ENCODE measurements at regions not wholly inside any gene's neighbourhood (a gene's known extent, or its start where the extent isn't known, plus 50 kb on each side); places are given as distances from the start of the nearest gene placed in this dataset.

GRCh38 chr18:41004324-41004723, 950.7 kb upstream of the PIK3C3 start:
- Histone ChIP-seq H3K4me1 (ENCODE audit: control insufficient read depth in 2 of 2, insufficient read depth in 2 of 2, low read length in 2 of 2) (no peaks in the 10 kb centered on the region), H3K9me3 (ENCODE audit: control insufficient read depth in 2 of 2, insufficient read depth in 1 of 2, low read length in 1 of 2) (no peaks in the 10 kb centered on the region), H3K36me3 (ENCODE audit: control insufficient read depth in 2 of 2, insufficient read depth in 2 of 2, low read length in 1 of 2) (no peaks in the 10 kb centered on the region), H3K4me3 (ENCODE audit: low read length in 2 of 2) (no peak overlapping the region), H3K27ac (ENCODE audit: low read depth in 1 of 2, low read length in 1 of 2) (no peak overlapping the region), H3K27me3 (ENCODE audit: control insufficient read depth in 2 of 2, insufficient read depth in 1 of 2, low read length in 1 of 2) (no peaks in the 10 kb centered on the region)
- DNase-seq (ENCODE audit: low read depth in 6 of 9, low spot score in 9 of 9), result no peak
- WGBS, result 84% methylated on average over 3 of the region's 3 CpGs

DNA sequence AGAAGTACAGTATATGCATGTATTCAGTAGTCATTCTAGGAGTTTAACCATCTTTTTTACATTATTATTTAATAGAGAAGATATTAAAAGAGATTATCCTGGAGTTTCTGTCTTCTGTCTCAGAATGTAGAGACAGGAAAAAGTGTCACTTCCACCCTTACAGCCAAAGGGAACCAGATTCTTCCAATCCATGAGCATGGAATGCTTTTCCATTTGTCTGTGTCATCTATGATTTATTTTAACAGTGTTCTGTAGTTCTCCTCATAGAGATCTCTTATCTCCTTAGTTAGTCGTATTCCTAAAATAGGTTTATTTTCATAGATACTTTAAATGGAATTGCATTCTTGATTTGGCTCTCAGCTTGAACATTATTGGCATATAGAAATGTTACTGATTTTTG, 959.5 kb upstream of the PIK3C3 start:
- Histone ChIP-seq H3K4me3 (ENCODE audit: low read length in 2 of 2) (no peak overlapping the region), H3K27ac (ENCODE audit: low read depth in 1 of 2, low read length in 1 of 2) (no peak overlapping the region), H3K36me3 (ENCODE audit: control insufficient read depth in 2 of 2, insufficient read depth in 2 of 2, low read length in 1 of 2) (no peaks in the 10 kb centered on the region), H3K4me1 (ENCODE audit: control insufficient read depth in 2 of 2, insufficient read depth in 2 of 2, low read length in 2 of 2) (no peaks in the 10 kb centered on the region), H3K9me3 (ENCODE audit: control insufficient read depth in 2 of 2, insufficient read depth in 1 of 2, low read length in 1 of 2) (no peaks in the 10 kb centered on the region), H3K27me3 (ENCODE audit: control insufficient read depth in 2 of 2, insufficient read depth in 1 of 2, low read length in 1 of 2) (no peaks in the 10 kb centered on the region)
- WGBS, result 94% methylated on average over 1 of the region's 1 CpG
- no peak for DNase-seq (ENCODE audit: low read depth in 6 of 9, low spot score in 9 of 9)

- Histone ChIP-seq H3K27me3 (ENCODE audit: control insufficient read depth in 2 of 2, insufficient read depth in 1 of 2, low read length in 1 of 2) (no peaks in the 10 kb centered on the region), H3K36me3 (ENCODE audit: control insufficient read depth in 2 of 2, insufficient read depth in 2 of 2, low read length in 1 of 2) (no peaks in the 10 kb centered on the region), H3K4me1 (ENCODE audit: control insufficient read depth in 2 of 2, insufficient read depth in 2 of 2, low read length in 2 of 2) (no peaks in the 10 kb centered on the region)
These were observed 961.7 kb upstream of the PIK3C3 start for GRCh38 chr18:40993363-40993762.

GRCh38 chr18:40987581-40987980, 967.5 kb upstream of the PIK3C3 start:
- H3K27ac ChIP-seq (ENCODE audit: low read depth in 1 of 2, low read length in 1 of 2), result no peak overlapping the region
- H3K27me3 ChIP-seq (ENCODE audit: control insufficient read depth in 2 of 2, insufficient read depth in 1 of 2, low read length in 1 of 2), result no peaks in the 10 kb centered on the region
- H3K9me3 ChIP-seq (ENCODE audit: control insufficient read depth in 2 of 2, insufficient read depth in 1 of 2, low read length in 1 of 2), result no peaks in the 10 kb centered on the region
- no peak overlapping the region for H3K4me3 ChIP-seq (ENCODE audit: low read length in 2 of 2)
- 94% methylated on average over 1 of the region's 1 CpG for WGBS
- no peaks in the 10 kb centered on the region for H3K4me1 ChIP-seq (ENCODE audit: control insufficient read depth in 2 of 2, insufficient read depth in 2 of 2, low read length in 2 of 2)
- no peak for DNase-seq (ENCODE audit: low read depth in 6 of 9, low spot score in 9 of 9)
- no peaks in the 10 kb centered on the region for H3K36me3 ChIP-seq (ENCODE audit: control insufficient read depth in 2 of 2, insufficient read depth in 2 of 2, low read length in 1 of 2)

More at GRCh38 chr18:40993363-40993762, 961.7 kb upstream of the PIK3C3 start:
- H3K4me3 ChIP-seq (ENCODE audit: low read length in 2 of 2), result no peak overlapping the region
- H3K9me3 ChIP-seq (ENCODE audit: control insufficient read depth in 2 of 2, insufficient read depth in 1 of 2, low read length in 1 of 2), result no peaks in the 10 kb centered on the region
- no peak overlapping the region for H3K27ac ChIP-seq (ENCODE audit: low read depth in 1 of 2, low read length in 1 of 2)
- DNase-seq (ENCODE audit: low read depth in 6 of 9, low spot score in 9 of 9), result no peak

GRCh38 chr18:40985436-40985835, 969.6 kb upstream of the PIK3C3 start:
- 85% methylated on average over 5 of the region's 5 CpGs for WGBS
- H3K27me3 ChIP-seq (ENCODE audit: control insufficient read depth in 2 of 2, insufficient read depth in 1 of 2, low read length in 1 of 2), result no peaks in the 10 kb centered on the region
- no peak overlapping the region for H3K27ac ChIP-seq (ENCODE audit: low read depth in 1 of 2, low read length in 1 of 2)
- no peaks in the 10 kb centered on the region for H3K9me3 ChIP-seq (ENCODE audit: control insufficient read depth in 2 of 2, insufficient read depth in 1 of 2, low read length in 1 of 2)
- DNase-seq (ENCODE audit: low read depth in 6 of 9, low spot score in 9 of 9), result no peak
- H3K4me1 ChIP-seq (ENCODE audit: control insufficient read depth in 2 of 2, insufficient read depth in 2 of 2, low read length in 2 of 2), result no peaks in the 10 kb centered on the region
- H3K36me3 ChIP-seq (ENCODE audit: control insufficient read depth in 2 of 2, insufficient read depth in 2 of 2, low read length in 1 of 2), result no peaks in the 10 kb centered on the region
- H3K4me3 ChIP-seq (ENCODE audit: low read length in 2 of 2), result no peak overlapping the region

DNA sequence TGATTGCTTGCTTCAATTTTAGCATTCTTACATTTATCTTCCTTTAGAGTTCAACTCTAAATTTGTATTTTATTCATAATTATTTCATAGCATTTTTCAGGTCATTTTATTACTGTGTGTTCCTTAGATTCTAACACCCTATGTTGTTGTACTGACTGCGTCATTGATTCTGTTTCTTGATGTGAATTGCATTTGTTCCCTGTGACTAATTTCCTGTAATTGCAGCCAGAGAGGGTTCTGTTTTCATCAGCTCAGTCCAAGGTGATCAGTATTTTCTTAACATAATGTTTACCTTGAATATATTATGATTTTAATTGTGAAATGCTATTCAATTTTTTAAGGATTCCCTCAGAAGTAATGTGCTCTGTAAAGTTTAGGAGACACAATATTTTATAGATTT, 970.2 kb upstream of the PIK3C3 start:
- no peak for DNase-seq (ENCODE audit: low read depth in 6 of 9, low spot score in 9 of 9)
- no peaks in the 10 kb centered on the region for H3K36me3 ChIP-seq (ENCODE audit: control insufficient read depth in 2 of 2, insufficient read depth in 2 of 2, low read length in 1 of 2)
- no peaks in the 10 kb centered on the region for H3K4me1 ChIP-seq (ENCODE audit: control insufficient read depth in 2 of 2, insufficient read depth in 2 of 2, low read length in 2 of 2)
- 96% methylated on average over 1 of the region's 1 CpG for WGBS
- H3K27me3 ChIP-seq (ENCODE audit: control insufficient read depth in 2 of 2, insufficient read depth in 1 of 2, low read length in 1 of 2), result no peaks in the 10 kb centered on the region
- H3K27ac ChIP-seq (ENCODE audit: low read depth in 1 of 2, low read length in 1 of 2), result no peak overlapping the region
- no peak overlapping the region for H3K4me3 ChIP-seq (ENCODE audit: low read length in 2 of 2)
- no peaks in the 10 kb centered on the region for H3K9me3 ChIP-seq (ENCODE audit: control insufficient read depth in 2 of 2, insufficient read depth in 1 of 2, low read length in 1 of 2)

- H3K4me1 ChIP-seq (ENCODE audit: control insufficient read depth in 2 of 2, insufficient read depth in 2 of 2, low read length in 2 of 2), result no peaks in the 10 kb centered on the region
- H3K27ac ChIP-seq (ENCODE audit: low read depth in 1 of 2, low read length in 1 of 2), result no peak overlapping the region
- H3K9me3 ChIP-seq (ENCODE audit: control insufficient read depth in 2 of 2, insufficient read depth in 1 of 2, low read length in 1 of 2), result no peaks in the 10 kb centered on the region
- no peak overlapping the region for H3K4me3 ChIP-seq (ENCODE audit: low read length in 2 of 2)
- H3K27me3 ChIP-seq (ENCODE audit: control insufficient read depth in 2 of 2, insufficient read depth in 1 of 2, low read length in 1 of 2), result no peaks in the 10 kb centered on the region
- no peaks in the 10 kb centered on the region for H3K36me3 ChIP-seq (ENCODE audit: control insufficient read depth in 2 of 2, insufficient read depth in 2 of 2, low read length in 1 of 2)
- 93% methylated on average over 1 of the region's 1 CpG for WGBS
- no peak for DNase-seq (ENCODE audit: low read depth in 6 of 9, low spot score in 9 of 9)
These were observed 971.2 kb upstream of the PIK3C3 start for GRCh38 chr18:40983835-40984234.

- H3K27ac ChIP-seq (ENCODE audit: low read depth in 1 of 2, low read length in 1 of 2), result no peak overlapping the region
- no peaks in the 10 kb centered on the region for H3K36me3 ChIP-seq (ENCODE audit: control insufficient read depth in 2 of 2, insufficient read depth in 2 of 2, low read length in 1 of 2)
- WGBS, result 35% methylated on average over 2 of the region's 2 CpGs
- H3K27me3 ChIP-seq (ENCODE audit: control insufficient read depth in 2 of 2, insufficient read depth in 1 of 2, low read length in 1 of 2), result no peaks in the 10 kb centered on the region
- no peaks in the 10 kb centered on the region for H3K4me1 ChIP-seq (ENCODE audit: control insufficient read depth in 2 of 2, insufficient read depth in 2 of 2, low read length in 2 of 2)
- DNase-seq (ENCODE audit: low read depth in 6 of 9, low spot score in 9 of 9), result no peak
- no peak overlapping the region for H3K4me3 ChIP-seq (ENCODE audit: low read length in 2 of 2)
- H3K9me3 ChIP-seq (ENCODE audit: control insufficient read depth in 2 of 2, insufficient read depth in 1 of 2, low read length in 1 of 2), result peaks cover 0 to 9% of the 10 kb centered on the region in 2 donors
These were observed 974.9 kb upstream of the PIK3C3 start for GRCh38 chr18:40980171-40980570.

- Histone ChIP-seq H3K36me3 (ENCODE audit: control insufficient read depth in 2 of 2, insufficient read depth in 2 of 2, low read length in 1 of 2) (no peaks in the 10 kb centered on the region), H3K4me3 (ENCODE audit: low read length in 2 of 2) (no peak overlapping the region), H3K27me3 (ENCODE audit: control insufficient read depth in 2 of 2, insufficient read depth in 1 of 2, low read length in 1 of 2) (no peaks in the 10 kb centered on the region), H3K9me3 (ENCODE audit: control insufficient read depth in 2 of 2, insufficient read depth in 1 of 2, low read length in 1 of 2) (peaks cover 0 to 9% of the 10 kb centered on the region in 2 donors), H3K27ac (ENCODE audit: low read depth in 1 of 2, low read length in 1 of 2) (no peak overlapping the region), H3K4me1 (ENCODE audit: control insufficient read depth in 2 of 2, insufficient read depth in 2 of 2, low read length in 2 of 2) (no peaks in the 10 kb centered on the region)
- no peak for DNase-seq (ENCODE audit: low read depth in 6 of 9, low spot score in 9 of 9)
- WGBS, result 96% methylated on average over 4 of the region's 4 CpGs
These were observed 979.0 kb upstream of the PIK3C3 start for GRCh38 chr18:40976050-40976449.

DNA sequence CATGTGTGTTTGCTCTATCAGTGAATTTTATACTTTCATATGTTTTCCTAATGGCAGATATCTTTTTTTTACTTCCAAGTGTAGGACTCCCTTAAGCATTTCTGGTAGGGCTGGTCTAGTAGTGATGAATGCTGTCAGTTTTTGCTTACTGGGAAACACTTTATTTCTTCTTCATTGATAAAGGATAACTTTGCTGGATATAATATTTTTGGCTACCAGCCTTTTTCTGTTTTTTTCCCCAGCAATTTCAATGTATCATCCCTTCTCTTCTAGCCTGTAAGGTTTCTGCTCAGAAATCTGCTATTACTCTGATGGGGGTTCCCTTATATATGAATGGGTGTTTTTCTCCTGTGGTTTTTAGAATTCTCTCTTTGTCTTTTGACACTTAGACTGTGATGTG, 980.6 kb upstream of the PIK3C3 start:
- H3K4me3 ChIP-seq (ENCODE audit: low read length in 2 of 2), result no peak overlapping the region
- no peaks in the 10 kb centered on the region for H3K36me3 ChIP-seq (ENCODE audit: control insufficient read depth in 2 of 2, insufficient read depth in 2 of 2, low read length in 1 of 2)
- H3K27me3 ChIP-seq (ENCODE audit: control insufficient read depth in 2 of 2, insufficient read depth in 1 of 2, low read length in 1 of 2), result no peaks in the 10 kb centered on the region
- peaks cover 0 to 9% of the 10 kb centered on the region in 2 donors for H3K9me3 ChIP-seq (ENCODE audit: control insufficient read depth in 2 of 2, insufficient read depth in 1 of 2, low read length in 1 of 2)
- no peak for DNase-seq (ENCODE audit: low read depth in 6 of 9, low spot score in 9 of 9)
- H3K4me1 ChIP-seq (ENCODE audit: control insufficient read depth in 2 of 2, insufficient read depth in 2 of 2, low read length in 2 of 2), result no peaks in the 10 kb centered on the region
- H3K27ac ChIP-seq (ENCODE audit: low read depth in 1 of 2, low read length in 1 of 2), result no peak overlapping the region

All from thymus (tissue), 11 donors.